ENCODE measurements at regions not wholly inside any gene's neighbourhood (a gene's known extent, or its start where the extent isn't known, plus 50 kb on each side); places are given as distances from the start of the nearest gene placed in this dataset.

GRCh38 chr20:39145921-39146320 is 183.8 kb downstream of the DHX35 start:
- Histone ChIP-seq H3K9me3 (ENCODE audit: low read depth, low read length) (no peaks in the 10 kb centered on the region), H3K27ac (ENCODE audit: low read depth, low read length) (no peak overlapping the region), H3K4me1 (ENCODE audit: insufficient read depth, low read length) (no peaks in the 10 kb centered on the region), H3K4me2 (ENCODE audit: insufficient read depth, low read length) (no peak overlapping the region), H3K36me3 (ENCODE audit: insufficient read depth, low read length) (no peaks in the 10 kb centered on the region), H3K79me2 (ENCODE audit: insufficient read depth, low read length) (no peaks in the 10 kb centered on the region), H3K27me3 (ENCODE audit: insufficient read depth, low read length) (no peaks in the 10 kb centered on the region), H3K4me3 (ENCODE audit: insufficient read depth, low read length) (no peak overlapping the region), H4K20me1 (ENCODE audit: insufficient read depth, low read length) (no peaks in the 10 kb centered on the region), H2AFZ (ENCODE audit: low read length) (no peak overlapping the region)
- no peak for TF ChIP-seq CTCF (IDR thresholded peaks at IDR 0.05; ENCODE audit: extremely low read depth, low read depth, low read length)
- DNase-seq (ENCODE audit: insufficient read length, low spot score, missing footprints) = peak; percentile 13

DNA sequence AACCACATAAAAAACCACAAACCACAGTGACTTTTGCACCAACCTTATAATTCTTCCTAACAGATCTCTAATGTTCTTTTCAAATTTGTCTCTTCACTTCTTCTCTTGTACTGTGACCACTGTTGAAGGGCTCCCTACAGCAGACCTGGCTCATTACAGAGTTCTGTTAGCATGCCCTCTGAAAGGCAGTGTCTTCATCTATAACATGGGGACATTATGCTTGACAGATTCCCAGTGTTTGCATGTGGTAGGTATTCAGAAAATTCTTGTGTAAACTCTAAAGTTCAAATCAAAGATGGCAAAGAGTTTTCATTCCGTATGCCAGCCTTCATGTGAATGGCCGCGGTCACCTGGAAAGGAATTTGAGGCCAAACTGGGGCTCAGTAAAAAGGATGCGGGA is 182.6 kb downstream of the DHX35 start:
- Histone ChIP-seq H3K27me3 (ENCODE audit: insufficient read depth, low read length) (no peaks in the 10 kb centered on the region), H3K79me2 (ENCODE audit: insufficient read depth, low read length) (no peaks in the 10 kb centered on the region), H3K9me3 (ENCODE audit: low read depth, low read length) (no peaks in the 10 kb centered on the region), H2AFZ (ENCODE audit: low read length) (no peak overlapping the region), H3K36me3 (ENCODE audit: insufficient read depth, low read length) (no peaks in the 10 kb centered on the region), H3K27ac (ENCODE audit: low read depth, low read length) (no peak overlapping the region), H3K4me1 (ENCODE audit: insufficient read depth, low read length) (no peaks in the 10 kb centered on the region), H3K4me2 (ENCODE audit: insufficient read depth, low read length) (no peak overlapping the region), H3K4me3 (ENCODE audit: insufficient read depth, low read length) (no peak overlapping the region), H4K20me1 (ENCODE audit: insufficient read depth, low read length) (no peaks in the 10 kb centered on the region)
- TF ChIP-seq CTCF (IDR thresholded peaks at IDR 0.05; ENCODE audit: extremely low read depth, low read depth, low read length) = no peak
- no peak for DNase-seq (ENCODE audit: insufficient read length, low spot score, missing footprints)

GRCh38 chr20:39142407-39143096 is 180.4 kb downstream of the DHX35 start:
- no peak overlapping the region for H2AFZ ChIP-seq (ENCODE audit: low read length)
- no peaks in the 10 kb centered on the region for H3K4me1 ChIP-seq (ENCODE audit: insufficient read depth, low read length)
- no peaks in the 10 kb centered on the region for H3K36me3 ChIP-seq (ENCODE audit: insufficient read depth, low read length)
- H3K9me3 ChIP-seq (ENCODE audit: low read depth, low read length) = no peaks in the 10 kb centered on the region
- no peak overlapping the region for H3K4me2 ChIP-seq (ENCODE audit: insufficient read depth, low read length)
- H3K27me3 ChIP-seq (ENCODE audit: insufficient read depth, low read length) = no peaks in the 10 kb centered on the region
- no peak for TF ChIP-seq CTCF (IDR thresholded peaks at IDR 0.05; ENCODE audit: extremely low read depth, low read depth, low read length)
- H3K4me3 ChIP-seq (ENCODE audit: insufficient read depth, low read length) = no peak overlapping the region
- H3K79me2 ChIP-seq (ENCODE audit: insufficient read depth, low read length) = no peaks in the 10 kb centered on the region
- DNase-seq (ENCODE audit: insufficient read length, low spot score, missing footprints) = peak; percentile 36
- H3K27ac ChIP-seq (ENCODE audit: low read depth, low read length) = no peak overlapping the region
- no peaks in the 10 kb centered on the region for H4K20me1 ChIP-seq (ENCODE audit: insufficient read depth, low read length)

DNA sequence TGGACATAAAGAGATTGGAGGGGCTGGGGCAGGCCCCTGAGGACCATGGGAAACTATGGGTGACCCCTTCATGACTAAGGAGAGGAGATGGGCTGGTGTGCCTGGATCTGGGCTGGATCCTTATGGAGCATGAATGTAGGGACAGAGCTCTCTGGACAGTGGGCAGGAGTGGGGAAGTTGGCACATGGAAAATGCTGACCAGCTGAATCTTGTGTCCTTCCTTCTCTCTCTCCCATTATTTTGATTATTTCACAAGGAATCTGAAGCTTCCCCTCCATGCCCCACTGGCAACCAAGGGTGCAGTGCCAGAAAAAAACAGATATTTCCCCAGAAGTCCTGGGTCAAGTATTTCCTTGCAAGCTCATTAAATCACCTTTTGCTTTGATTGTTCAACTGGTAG is 175.2 kb downstream of the DHX35 start:
- no peak for DNase-seq (ENCODE audit: insufficient read length, low spot score, missing footprints)
- Histone ChIP-seq H3K36me3 (ENCODE audit: insufficient read depth, low read length) (no peaks in the 10 kb centered on the region), H4K20me1 (ENCODE audit: insufficient read depth, low read length) (no peaks in the 10 kb centered on the region), H3K4me1 (ENCODE audit: insufficient read depth, low read length) (no peaks in the 10 kb centered on the region), H3K9me3 (ENCODE audit: low read depth, low read length) (no peaks in the 10 kb centered on the region), H3K4me2 (ENCODE audit: insufficient read depth, low read length) (no peak overlapping the region), H3K27me3 (ENCODE audit: insufficient read depth, low read length) (no peaks in the 10 kb centered on the region), H3K27ac (ENCODE audit: low read depth, low read length) (no peak overlapping the region), H3K4me3 (ENCODE audit: insufficient read depth, low read length) (no peak overlapping the region), H3K79me2 (ENCODE audit: insufficient read depth, low read length) (no peaks in the 10 kb centered on the region), H2AFZ (ENCODE audit: low read length) (no peak overlapping the region)
- no peak for TF ChIP-seq CTCF (IDR thresholded peaks at IDR 0.05; ENCODE audit: extremely low read depth, low read depth, low read length)
